Activated CD8-positive, alpha-beta T cell treated with anti-CD3 and anti-CD28 coated beads for 36 hours (primary cell): ENCODE measurements at regions not wholly inside any gene's neighbourhood (a gene's known extent, or its start where the extent isn't known, plus 50 kb on each side); places are given as distances from the start of the nearest gene placed in this dataset.
A peak's percentile ranks its signal among the peaks of the same experiment; 100 is the strongest.

Experiments used
- ATAC-seq: fragments of 200-7000 bp; cut with Tn5 transposase; one replicate; pipeline ENCODE4 v1.10.0; 2021; ENCODE audit warnings: mild to moderate bottlenecking, moderate library complexity
- CTCF ChIA-PET: fragments of 350-600 bp; sonication (Branson Sonifier 250); formaldehyde crosslinking; loops from one replicate; lab custom pipeline; 2021; ENCODE audit warnings: antibody characterized with exemption; lab: Charles Lee
- POLR2A ChIA-PET: fragments of 350-600 bp; sonication (Branson Sonifier 250); formaldehyde crosslinking; loops from one replicate; lab custom pipeline; 2021; ENCODE audit warnings: antibody characterized with exemption; lab: Charles Lee
- DNase-seq: peaks from one replicate; pipeline ENCODE4 v3.0.0-alpha.2; 2020
- H3K27ac Mint-ChIP-seq: one replicate; pipeline ENCODE4 v1.8.0; 2021; ENCODE audit warnings: mild to moderate bottlenecking, mixed read lengths
- H3K27me3 Mint-ChIP-seq: one replicate; pipeline ENCODE4 v1.8.0; 2021; ENCODE audit warnings: mixed read lengths
- H3K36me3 Mint-ChIP-seq: one replicate; pipeline ENCODE4 v1.8.0; 2021; ENCODE audit warnings: low read depth, mixed read lengths
- H3K4me1 Mint-ChIP-seq: one replicate; pipeline ENCODE4 v1.8.0; 2021; ENCODE audit warnings: low read depth, mixed read lengths
- H3K4me3 Mint-ChIP-seq: one replicate; pipeline ENCODE4 v1.8.0; 2021; ENCODE audit warnings: mild to moderate bottlenecking, moderate library complexity, mixed read lengths
- H3K9me3 Mint-ChIP-seq: one replicate; pipeline ENCODE4 v1.8.0; 2021; ENCODE audit warnings: mixed read lengths
- CTCF ChIP-seq: fragments of 200-600 bp; IDR thresholded peaks from one replicate; pipeline ENCODE4 v1.8.0; 2022; ENCODE audit warnings: antibody characterized with exemption, mild to moderate bottlenecking
- intact Hi-C: fragments of 100-400 bp; cut with micrococcal nuclease; formaldehyde crosslinking; loops from one replicate; pipeline ENCODE4 v1.10.0; 2022

- intact Hi-C loops, result no loop called here
- ChIA-PET POLR2A (no interaction called here), CTCF (no interaction called here)
- H3K4me1 Mint-ChIP-seq, result peaks cover 5% of the 10 kb centered on the region
- no peaks in the 10 kb centered on the region for H3K36me3 Mint-ChIP-seq
- ATAC-seq (no peak), DNase-seq (no peak)
- H3K9me3 Mint-ChIP-seq, result no peaks in the 10 kb centered on the region
- H3K27me3 Mint-ChIP-seq, result peaks cover 9% of the 10 kb centered on the region
- no peak overlapping the region for H3K4me3 Mint-ChIP-seq
- H3K27ac Mint-ChIP-seq, result no peak overlapping the region
- TF ChIP-seq CTCF, result no peak
These were observed 435.4 kb downstream of the MATN1 start for GRCh38 chr1:30287976-30288375.

- Mint-ChIP-seq H3K9me3 (no peaks in the 10 kb centered on the region), H3K4me1 (peaks cover 10% of the 10 kb centered on the region), H3K27ac (no peak overlapping the region), H3K36me3 (no peaks in the 10 kb centered on the region), H3K4me3 (no peak overlapping the region), H3K27me3 (peaks cover 7% of the 10 kb centered on the region)
- ATAC-seq, result peak; percentile 37
- no peak for TF ChIP-seq CTCF
- intact Hi-C loops, result no loop called here
- ChIA-PET CTCF (no interaction called here), POLR2A (no interaction called here)
- DNase-seq, result peak; percentile 14
These were observed 436.2 kb downstream of the MATN1 start for GRCh38 chr1:30286988-30287839.

- intact Hi-C loops, result no loop called here
- ChIA-PET CTCF (interaction anchor here (0.6 kb wide), 1 partner anchor 22 kb away, joined by 3 read pairs; no protein-coding TSS in a partner anchor), POLR2A (no interaction called here)
- DNase-seq (no peak), ATAC-seq (no peak)
- Mint-ChIP-seq H3K4me3 (no peak overlapping the region), H3K27me3 (peaks cover 4% of the 10 kb centered on the region), H3K9me3 (no peaks in the 10 kb centered on the region), H3K27ac (no peak overlapping the region), H3K4me1 (peaks cover 10% of the 10 kb centered on the region), H3K36me3 (no peaks in the 10 kb centered on the region)
- TF ChIP-seq CTCF, result no peak
These were observed 437.0 kb downstream of the MATN1 start for GRCh38 chr1:30286241-30286987.

- peaks cover 2% of the 10 kb centered on the region for H3K27me3 Mint-ChIP-seq
- no peak overlapping the region for H3K4me3 Mint-ChIP-seq
- no peak overlapping the region for H3K27ac Mint-ChIP-seq
- ATAC-seq (no peak), DNase-seq (no peak)
- intact Hi-C loops, result no loop called here
- POLR2A ChIA-PET, result no interaction called here
- no peaks in the 10 kb centered on the region for H3K36me3 Mint-ChIP-seq
- H3K4me1 Mint-ChIP-seq, result peaks cover 10% of the 10 kb centered on the region
- no peaks in the 10 kb centered on the region for H3K9me3 Mint-ChIP-seq
- CTCF ChIA-PET, result no interaction called here
- TF ChIP-seq CTCF, result no peak
These were observed 437.9 kb downstream of the MATN1 start for GRCh38 chr1:30285501-30285932.
